Testis (tissue), 2 donors: ENCODE measurements at regions not wholly inside any gene's neighbourhood (a gene's known extent, or its start where the extent isn't known, plus 50 kb on each side); places are given as distances from the start of the nearest gene placed in this dataset.
"Not testable (repeated sequence)": the region's sequence is repeated elsewhere in the genome, so short reads cannot be mapped to it uniquely, and the experiment has no call there.

ENCODE experiments used
- DNase-seq: peaks from one replicate; pipeline ENCODE4 v3.0.0-alpha.2; 2019
- H3K27ac ChIP-seq, 2 donors: fragments of 200-600 bp; sonication (generic); one replicate each; pipeline ENCODE4 v1.5.1; 2019
- H3K27me3 ChIP-seq: fragments of 200-600 bp; sonication (generic); one replicate; pipeline ENCODE4 v1.5.1; 2019
- H3K36me3 ChIP-seq: fragments of 200-600 bp; sonication (generic); one replicate; pipeline ENCODE4 v1.5.1; 2017; ENCODE audit warnings: low read depth; ENCODE audit errors: missing control alignments
- H3K4me1 ChIP-seq: fragments of 200-600 bp; sonication (generic); one replicate; pipeline ENCODE4 v1.5.1; 2019
- H3K4me3 ChIP-seq, 2 donors: fragments of 200-600 bp; sonication (generic); one replicate each; pipeline ENCODE4 v1.5.1; 2017 to 2019
- H3K9me3 ChIP-seq: fragments of 200-600 bp; sonication (generic); one replicate; pipeline ENCODE4 v1.5.1; 2017
- CTCF ChIP-seq, 3 experiments: fragments of 450-650 bp in 2 of 3; fragments of 200-600 bp in 1 of 3; sonication (generic) in 1 of 3; IDR thresholded peaks; one replicate each; pipeline ENCODE4 v1.5.1; 2016 to 2019; ENCODE audit warnings: antibody characterized with exemption in 3 of 3, mild to moderate bottlenecking in 2 of 3, moderate library complexity in 1 of 3
- POLR2A ChIP-seq: fragments of 450-650 bp; IDR thresholded peaks from one replicate; pipeline ENCODE4 v1.6.1; 2017; ENCODE audit warnings: antibody characterized with exemption, mild to moderate bottlenecking, moderate library complexity
- WGBS, 2 donors: methylation state at CpG; one replicate each; pipeline ENCODE4 v1.1.5; 2018; 5-methylcytosine and 5-hydroxymethylcytosine counted together
- intact Hi-C: fragments of 100-400 bp; cut with DNase I; formaldehyde crosslinking; loops from one replicate; pipeline ENCODE4 v1.15.1; 2023; ENCODE audit warnings: low total_unique reads

GRCh38 chr6:88442737-88443136 is 276.6 kb upstream of the CNR1 start:
- no peak for DNase-seq
- no peaks in the 10 kb centered on the region for H3K27me3 ChIP-seq
- H3K9me3 ChIP-seq, result no peaks in the 10 kb centered on the region
- TF ChIP-seq CTCF (IDR thresholded peaks at IDR 0.05) (no peak), POLR2A (no peak)
- H3K27ac ChIP-seq, result no peak overlapping the region
- no peaks in the 10 kb centered on the region for H3K4me1 ChIP-seq
- no peaks in the 10 kb centered on the region for H3K36me3 ChIP-seq
- H3K4me3 ChIP-seq, result no peak overlapping the region
- intact Hi-C loops, result no loop called here
- WGBS, 2 donors, result 78 to 91% methylated on average over 4 of the region's 4 CpGs

- Histone ChIP-seq H3K4me1 (no peaks in the 10 kb centered on the region), H3K9me3 (no peaks in the 10 kb centered on the region), H3K27ac (no peak overlapping the region), H3K4me3 (no peak overlapping the region), H3K27me3 (no peaks in the 10 kb centered on the region), H3K36me3 (no peaks in the 10 kb centered on the region)
- WGBS, 2 donors, result 86 to 94% methylated on average over 4 of the region's 4 CpGs
- DNase-seq, result no peak
- intact Hi-C loops, result no loop called here
- no peak for TF ChIP-seq POLR2A
- no peak for TF ChIP-seq CTCF (IDR thresholded peaks at IDR 0.05)
These were observed 275.2 kb upstream of the CNR1 start for GRCh38 chr6:88441346-88441745.

GRCh38 chr6:88428068-88428467 is 261.9 kb upstream of the CNR1 start:
- no peaks in the 10 kb centered on the region for H3K9me3 ChIP-seq
- no peaks in the 10 kb centered on the region for H3K4me1 ChIP-seq
- TF ChIP-seq POLR2A (no peak), CTCF (IDR thresholded peaks at IDR 0.05) (no peak)
- no peak for DNase-seq
- no peaks in the 10 kb centered on the region for H3K36me3 ChIP-seq
- intact Hi-C loops, result no loop called here
- WGBS, 2 donors, result 91 to 96% methylated on average over 1 of the region's 1 CpG
- H3K4me3 ChIP-seq, result no peak overlapping the region
- H3K27me3 ChIP-seq, result no peaks in the 10 kb centered on the region
- H3K27ac ChIP-seq, result no peak overlapping the region

GRCh38 chr6:88426005-88426404 is 259.9 kb upstream of the CNR1 start:
- no peaks in the 10 kb centered on the region for H3K4me1 ChIP-seq
- no peaks in the 10 kb centered on the region for H3K27me3 ChIP-seq
- intact Hi-C loops, result no loop called here
- 81 to 83% methylated on average over 2 of the region's 2 CpGs for WGBS, 2 donors
- no peak overlapping the region for H3K27ac ChIP-seq
- TF ChIP-seq POLR2A (no peak), CTCF (IDR thresholded peaks at IDR 0.05) (no peak)
- H3K9me3 ChIP-seq, result no peaks in the 10 kb centered on the region
- DNase-seq, result no peak
- H3K4me3 ChIP-seq, result no peak overlapping the region
- no peaks in the 10 kb centered on the region for H3K36me3 ChIP-seq

- H3K27ac ChIP-seq, result no peak overlapping the region
- WGBS, 2 donors, result 72 to 79% methylated on average over 8 of the region's 8 CpGs
- H3K4me3 ChIP-seq, result no peak overlapping the region
- no peaks in the 10 kb centered on the region for H3K27me3 ChIP-seq
- no peak for TF ChIP-seq POLR2A
- no peak for TF ChIP-seq CTCF (IDR thresholded peaks at IDR 0.05)
- H3K4me1 ChIP-seq, result no peaks in the 10 kb centered on the region
- H3K36me3 ChIP-seq, result no peaks in the 10 kb centered on the region
- H3K9me3 ChIP-seq, result no peaks in the 10 kb centered on the region
- DNase-seq, result no peak
- intact Hi-C loops, result no loop called here
These were observed 256.7 kb upstream of the CNR1 start for GRCh38 chr6:88422831-88423230.

GRCh38 chr6:88420967-88421488 is 254.9 kb upstream of the CNR1 start:
- H3K27me3 ChIP-seq, H3K36me3 ChIP-seq, DNase-seq, intact Hi-C loops, H3K9me3 ChIP-seq, H3K27ac ChIP-seq, H3K4me1 ChIP-seq, H3K4me3 ChIP-seq: not testable (repeated sequence)
- 96% methylated on average over 13 to 21 of the region's 21 CpGs for whole genome bisulfite sequencing, 2 donors

GRCh38 chr6:88418921-88419810 is 253.0 kb upstream of the CNR1 start:
- not testable (repeated sequence) for H3K4me1 ChIP-seq
- WGBS, 2 donors, result 82 to 90% methylated on average over 13 of the region's 13 CpGs

More at GRCh38 chr6:88418921-88419810, 253.0 kb upstream of the CNR1 start:
- H3K9me3 ChIP-seq, DNase-seq, H3K4me3 ChIP-seq, intact Hi-C loops, H3K27me3 ChIP-seq, H3K36me3 ChIP-seq, H3K27ac ChIP-seq: not testable (repeated sequence)
